GM18909 (cell line): ENCODE measurements at regions not wholly inside any gene's neighbourhood (a gene's known extent, or its start where the extent isn't known, plus 50 kb on each side); places are given as distances from the start of the nearest gene placed in this dataset.
"Not testable (repeated sequence)": the region's sequence is repeated elsewhere in the genome, so short reads cannot be mapped to it uniquely, and the experiment has no call there.

Experiments
- ATAC-seq: cut with Tn5 transposase; IDR thresholded peaks from one replicate; pipeline ENCODE4 v1.9.1; 2021; ENCODE audit warnings: mild to moderate bottlenecking; ENCODE audit not compliant: unreplicated experiment, poor library complexity

DNA sequence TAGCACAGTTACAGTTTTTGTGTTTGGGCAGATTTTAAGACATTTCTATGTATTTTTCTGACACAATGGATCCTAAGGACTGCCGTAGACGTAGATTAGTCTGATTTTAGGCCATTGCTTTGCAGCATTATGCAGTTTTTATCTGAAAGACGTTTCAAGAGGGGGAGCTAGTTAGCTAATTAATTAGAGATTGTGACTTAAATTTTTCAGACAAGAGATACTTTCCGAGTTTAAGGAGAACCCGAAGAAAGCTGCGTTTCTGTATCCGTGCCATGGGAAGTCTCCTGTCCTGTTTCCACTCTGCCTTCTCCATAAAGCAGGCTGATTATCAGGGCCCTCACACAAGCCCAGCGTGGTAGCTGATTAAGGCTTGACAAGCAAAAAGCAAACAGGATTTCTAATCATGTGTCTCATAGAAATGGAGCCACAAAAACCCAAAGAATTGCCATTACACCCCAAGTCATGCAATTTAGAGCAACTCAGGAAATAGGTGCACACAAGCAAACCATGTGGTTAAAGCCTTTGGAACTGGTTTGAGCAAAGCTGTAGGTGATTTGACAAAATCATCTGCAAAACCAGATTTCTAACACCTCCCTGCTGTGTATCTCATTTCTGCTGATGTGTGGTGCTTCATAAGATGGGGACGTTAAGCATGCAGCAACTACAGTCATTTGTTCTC lies 808.1 kb downstream of the RNF144A start:
- ATAC-seq = no peak

DNA sequence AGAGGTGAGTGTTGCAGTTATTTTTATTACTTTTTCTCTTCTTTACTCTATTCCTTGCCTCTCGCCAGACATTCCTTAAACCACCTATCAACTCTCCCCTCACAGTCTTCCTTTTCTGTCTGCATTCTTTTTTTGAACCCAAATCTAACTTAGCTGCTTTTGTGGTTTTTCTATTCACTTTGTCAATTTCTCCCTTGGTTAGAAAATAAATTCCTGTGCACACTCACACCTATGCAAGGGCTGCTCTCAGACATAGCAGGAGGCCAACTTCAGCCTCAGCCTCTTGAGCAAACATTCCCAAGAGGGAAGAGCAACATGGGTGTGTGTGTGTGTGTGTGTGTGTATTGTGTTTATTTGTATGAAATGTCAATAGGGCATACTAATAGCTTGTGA lies 808.6 kb downstream of the RNF144A start:
- ATAC-seq = no peak

DNA sequence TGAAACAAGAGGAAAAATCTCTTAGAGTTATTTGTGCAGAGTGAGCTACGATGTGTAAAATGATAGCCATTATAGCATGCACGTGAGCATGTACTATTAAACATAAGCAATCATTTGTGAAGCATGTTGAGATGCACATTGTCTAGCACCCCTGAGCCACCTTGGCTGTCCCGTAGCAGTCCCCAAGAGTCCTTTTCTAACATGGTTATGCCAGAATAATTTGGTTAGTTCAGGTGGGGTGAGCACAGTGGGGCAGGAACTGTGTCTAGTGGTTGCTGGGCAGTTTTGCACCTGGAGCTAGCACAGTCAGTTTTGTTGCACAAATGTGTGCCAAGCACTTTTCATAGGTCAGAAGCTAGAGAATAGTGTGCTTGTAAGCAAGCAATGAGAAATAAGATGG lies 809.8 kb downstream of the RNF144A start:
- no peak for ATAC-seq

DNA sequence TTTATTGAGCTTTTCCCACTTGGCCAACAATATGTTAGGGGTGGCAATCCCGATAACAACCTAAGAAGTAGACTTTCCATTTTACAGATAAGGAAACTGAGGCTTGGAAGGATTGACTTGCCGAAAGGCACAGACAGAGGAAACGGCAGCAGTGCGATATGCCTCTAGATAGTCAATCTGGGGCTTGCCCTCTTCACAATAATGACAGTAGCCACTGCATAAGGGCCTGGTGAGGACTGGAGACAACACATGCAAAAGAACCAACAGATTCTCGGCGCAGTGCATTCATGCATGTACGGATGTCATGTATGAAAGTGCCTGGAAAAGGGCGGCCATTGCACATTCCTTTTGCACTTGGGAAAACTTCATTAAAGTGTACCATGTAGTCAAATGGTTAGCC lies 811.2 kb downstream of the RNF144A start:
- no peak for ATAC-seq

DNA sequence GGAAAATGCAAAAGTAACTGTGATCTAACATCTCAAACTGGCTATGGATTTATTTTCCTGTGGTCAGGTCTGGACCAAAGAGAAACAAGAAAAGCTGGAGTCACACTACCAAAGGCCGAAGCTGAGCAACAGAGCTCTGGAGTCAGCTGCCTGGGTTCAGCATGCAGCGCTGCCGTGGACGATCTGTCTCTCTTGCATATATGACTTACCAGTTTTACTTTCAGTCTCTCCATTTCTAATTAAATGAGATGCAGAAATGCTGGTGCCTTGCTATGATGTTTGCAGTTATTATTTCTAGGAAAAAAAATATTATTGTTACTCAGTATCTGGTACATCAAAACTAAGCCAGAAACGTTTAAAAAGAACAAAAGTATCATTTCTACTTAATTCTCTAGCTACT lies 813.2 kb downstream of the RNF144A start:
- no peak for ATAC-seq

DNA sequence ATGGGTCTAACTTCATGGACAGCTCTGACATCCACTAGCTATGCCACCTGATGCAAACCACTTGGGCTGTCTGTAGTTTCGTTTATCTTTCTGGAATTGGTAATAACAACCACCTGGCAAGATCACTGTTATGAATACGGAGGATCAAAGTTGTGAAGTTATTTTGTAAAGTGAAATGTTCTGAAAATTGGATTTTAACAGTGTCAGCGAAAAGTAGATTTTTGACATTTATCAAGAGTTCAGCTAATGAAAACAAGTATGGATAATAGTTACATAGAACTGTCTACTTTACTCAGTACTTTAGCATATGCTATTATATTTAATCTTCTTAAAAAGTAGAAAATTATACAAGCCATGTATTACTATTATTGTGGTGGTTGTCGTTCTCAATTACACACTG lies 813.8 kb downstream of the RNF144A start:
- no peak for ATAC-seq

DNA sequence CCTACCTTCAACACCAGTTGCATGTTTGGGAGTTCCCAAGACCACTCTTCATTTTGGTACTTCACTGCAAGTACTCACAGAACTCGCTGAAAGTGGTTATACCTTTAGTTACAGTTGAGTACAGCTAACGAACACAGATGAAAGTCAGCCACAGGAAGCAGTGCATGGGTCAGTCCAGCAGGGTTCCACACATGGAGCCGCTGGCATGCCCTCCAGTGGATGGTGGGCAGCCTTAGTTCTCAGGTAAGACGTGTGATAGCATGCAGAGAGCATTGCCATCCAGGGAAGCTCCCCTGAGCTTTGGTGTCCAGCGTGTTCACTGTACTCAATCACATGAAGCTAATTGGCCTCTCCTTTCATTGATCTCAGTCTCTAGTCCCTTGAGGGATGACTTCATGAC lies 815.3 kb downstream of the RNF144A start:
- ATAC-seq = no peak

DNA sequence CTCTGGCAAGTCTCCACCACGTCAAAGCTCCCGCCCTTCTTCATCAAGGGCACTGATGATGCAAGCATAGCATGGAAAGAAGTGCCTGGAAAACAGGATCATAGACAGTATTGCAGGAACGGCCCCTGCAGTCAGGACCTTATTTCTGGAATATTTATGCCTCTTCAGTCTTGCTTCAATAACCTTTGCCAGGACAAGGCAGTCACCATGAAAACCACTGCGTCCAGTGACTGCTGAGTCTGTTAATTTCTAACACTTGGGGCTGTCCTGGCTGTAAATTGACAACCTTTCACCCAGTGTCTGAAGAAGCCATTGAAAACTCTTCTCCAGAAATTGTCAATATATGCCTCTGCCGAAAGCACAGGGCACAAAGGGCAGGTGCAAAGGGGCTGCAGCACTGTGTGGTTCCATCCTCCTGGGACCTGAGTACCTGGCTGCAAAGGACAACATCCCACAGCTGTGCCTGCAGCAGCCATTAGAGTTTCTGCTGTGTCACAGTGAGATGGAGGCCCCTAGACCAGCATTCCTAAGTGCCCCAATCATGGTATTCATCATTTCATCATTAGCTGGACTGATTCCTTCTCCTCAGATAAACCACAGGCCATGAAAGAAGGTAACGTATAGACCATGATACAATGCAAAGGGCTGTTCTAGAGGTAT lies 819.6 kb downstream of the RNF144A start:
- ATAC-seq = no peak

DNA sequence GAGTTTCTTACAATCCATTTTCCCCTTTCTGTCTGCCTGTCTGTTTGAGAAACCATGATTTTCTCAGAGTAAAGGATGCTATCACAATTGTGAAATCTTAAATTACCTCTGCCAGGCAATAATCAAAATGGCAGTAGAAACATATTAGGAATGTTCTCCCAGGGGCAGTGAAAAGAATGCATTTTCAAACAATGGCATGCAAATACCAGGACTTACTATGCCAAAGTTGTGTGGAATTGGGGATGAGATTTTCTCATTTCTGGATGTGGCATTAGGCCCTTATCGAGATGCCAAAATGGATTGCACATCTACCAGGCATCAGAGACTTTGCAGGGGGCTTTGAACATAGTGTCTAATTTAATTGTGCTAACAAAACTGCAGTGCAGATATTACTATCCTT lies 821.4 kb downstream of the RNF144A start:
- ATAC-seq = no peak

DNA sequence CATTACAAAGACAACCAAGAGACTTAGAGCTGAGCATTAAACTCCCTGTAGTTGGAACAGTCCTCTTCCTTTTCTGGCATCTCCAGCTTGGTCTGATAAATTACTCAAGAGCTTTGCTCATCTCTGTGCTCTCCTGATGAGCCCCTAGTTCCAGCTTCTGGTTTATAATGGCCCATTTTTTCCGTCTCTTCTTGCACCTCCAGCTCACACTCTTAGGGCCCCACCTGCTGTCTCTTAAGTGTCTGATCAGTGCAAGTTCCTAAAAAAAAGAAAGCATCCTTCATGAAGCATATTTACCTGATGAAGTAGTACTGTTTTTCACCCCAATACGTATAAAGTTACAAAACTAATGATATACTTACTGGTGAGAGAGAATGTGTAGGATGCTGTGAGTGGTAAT lies 822.9 kb downstream of the RNF144A start:
- no peak for ATAC-seq

DNA sequence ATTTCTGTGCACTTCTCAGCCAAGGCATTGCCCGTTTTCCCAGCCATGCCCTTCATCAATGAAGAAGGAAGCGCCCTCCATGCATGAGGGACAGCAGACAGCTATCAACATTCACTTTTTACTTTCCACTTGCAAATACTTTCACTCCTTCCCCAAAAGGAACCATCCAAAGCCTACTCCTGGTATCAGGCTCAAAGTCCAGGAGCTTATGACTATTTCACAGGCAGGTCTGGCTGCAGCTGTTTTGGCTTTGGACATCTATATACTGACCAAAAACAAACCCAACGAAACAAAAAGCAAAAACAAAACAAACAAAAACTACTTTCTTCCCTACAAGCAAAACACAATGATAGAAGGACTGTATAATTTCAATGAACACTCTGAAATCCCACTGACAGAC lies 825.1 kb downstream of the RNF144A start:
- ATAC-seq = no peak

DNA sequence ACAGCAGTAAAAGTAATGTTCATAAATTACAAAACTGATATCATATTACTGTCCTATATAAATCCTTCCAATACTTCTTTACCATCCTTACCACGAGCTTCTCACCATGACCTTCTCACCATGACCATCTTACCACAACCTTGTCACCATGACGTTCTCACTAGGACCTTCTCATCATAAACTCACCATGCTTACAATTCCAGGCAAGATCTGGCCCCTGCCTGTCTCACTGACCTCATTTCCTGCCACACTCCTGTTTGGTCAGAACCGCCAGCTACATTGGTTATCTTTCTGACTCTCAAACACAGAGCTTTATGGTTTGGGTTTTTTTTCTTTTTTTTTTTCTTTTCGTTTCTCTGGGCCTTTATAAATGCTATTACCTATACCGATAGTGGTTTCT lies 827.6 kb downstream of the RNF144A start:
- no peak for ATAC-seq

DNA sequence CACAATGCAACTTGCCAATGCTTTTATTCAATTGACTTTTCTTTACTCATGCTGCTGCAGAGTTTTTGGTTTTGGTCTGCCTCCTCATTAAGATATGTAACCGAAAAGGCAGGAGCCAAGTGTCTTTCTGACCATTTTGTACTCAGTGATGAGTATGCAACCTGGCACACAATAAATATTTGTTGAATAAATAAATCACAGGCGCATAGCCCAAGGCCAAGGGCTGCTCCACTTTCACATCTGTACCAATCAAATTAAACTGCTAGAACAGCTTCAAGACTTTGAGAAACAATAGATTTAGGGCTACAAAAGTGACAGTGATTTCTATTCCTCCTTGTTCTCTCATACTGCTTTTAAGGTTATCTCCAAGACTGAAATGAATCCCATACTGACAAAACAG lies 828.2 kb downstream of the RNF144A start:
- no peak for ATAC-seq

DNA sequence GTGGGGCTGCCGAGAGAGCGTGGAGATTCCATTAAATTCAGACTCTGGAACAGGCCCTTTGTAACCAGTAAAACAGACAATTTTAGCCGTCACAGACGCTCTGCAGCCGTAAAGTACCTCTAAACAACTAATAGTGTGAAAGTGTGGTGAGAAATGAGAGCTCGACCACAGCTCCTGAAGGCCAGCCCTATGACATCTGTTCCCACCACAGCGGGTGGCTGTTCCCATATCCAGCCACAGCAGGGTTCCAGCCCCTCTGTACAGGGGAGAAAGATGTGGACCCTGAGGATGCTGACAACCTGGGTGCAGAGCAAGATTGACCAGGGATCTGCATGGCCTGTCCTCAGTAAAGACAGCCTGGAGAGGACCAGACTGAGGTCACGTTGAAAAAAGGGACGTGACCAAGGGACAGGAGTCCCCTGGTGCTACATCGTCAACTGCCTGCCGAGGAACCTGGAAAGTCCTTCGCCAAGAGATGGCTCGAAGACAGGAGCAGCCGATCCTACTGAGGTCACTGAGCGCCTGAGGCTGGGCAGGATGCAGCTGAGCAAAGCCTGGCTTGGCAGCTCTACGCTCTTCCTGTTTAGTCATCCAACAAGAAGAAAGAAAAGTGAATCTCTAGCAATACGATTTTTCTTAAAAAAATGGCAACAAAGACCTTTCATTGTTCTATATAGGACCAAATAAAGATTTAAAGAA lies 831.7 kb downstream of the RNF144A start:
- ATAC-seq = no peak

DNA sequence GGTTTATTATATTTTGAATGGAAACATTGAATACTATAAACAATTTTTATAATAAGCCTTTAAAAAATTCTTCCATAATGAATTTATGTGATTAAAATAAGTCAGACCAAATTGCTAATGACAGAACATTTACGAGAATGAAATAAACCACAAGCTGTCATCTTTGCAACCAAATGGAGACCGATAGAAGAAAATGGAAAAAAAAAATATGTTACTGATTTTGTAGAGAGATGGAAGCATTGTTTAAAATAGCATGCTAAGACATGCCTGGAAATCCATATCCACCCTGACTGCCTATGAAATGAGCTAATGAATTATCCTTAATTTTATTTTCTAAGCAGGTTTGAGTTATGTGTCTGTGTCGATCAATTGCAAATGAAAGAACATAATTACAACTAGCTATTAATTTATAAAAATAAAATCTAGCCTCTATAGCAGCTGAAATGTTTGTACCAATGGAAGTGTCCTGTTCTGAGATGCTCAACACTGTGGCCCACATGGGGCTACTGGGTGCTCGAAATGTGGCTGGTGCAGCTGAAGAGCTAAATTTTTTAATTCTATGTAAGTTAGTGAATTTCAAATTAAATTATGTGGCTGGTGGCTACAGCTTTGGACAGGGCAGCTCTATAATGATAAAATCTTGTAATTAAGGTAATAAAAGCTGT lies 832.8 kb downstream of the RNF144A start:
- ATAC-seq = no peak

DNA sequence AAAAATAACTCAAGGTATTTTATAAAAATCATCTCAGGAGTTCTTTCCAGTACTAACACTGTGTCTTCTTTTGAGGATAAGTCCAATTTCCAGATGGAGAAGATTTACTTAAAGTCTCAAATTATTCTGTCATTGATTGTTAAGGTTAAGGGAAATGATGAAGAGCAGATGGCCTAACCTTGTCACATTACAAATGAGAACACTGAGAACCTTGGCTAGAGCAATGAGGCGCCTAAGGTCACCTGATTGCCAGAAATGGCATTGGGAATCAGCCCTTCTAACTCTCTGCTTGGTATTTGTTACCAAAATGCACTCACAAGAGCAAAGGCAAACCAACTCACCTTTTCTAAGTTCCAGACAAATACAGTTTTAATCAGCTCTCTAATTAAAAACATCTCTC lies 835.1 kb downstream of the RNF144A start:
- ATAC-seq = no peak

DNA sequence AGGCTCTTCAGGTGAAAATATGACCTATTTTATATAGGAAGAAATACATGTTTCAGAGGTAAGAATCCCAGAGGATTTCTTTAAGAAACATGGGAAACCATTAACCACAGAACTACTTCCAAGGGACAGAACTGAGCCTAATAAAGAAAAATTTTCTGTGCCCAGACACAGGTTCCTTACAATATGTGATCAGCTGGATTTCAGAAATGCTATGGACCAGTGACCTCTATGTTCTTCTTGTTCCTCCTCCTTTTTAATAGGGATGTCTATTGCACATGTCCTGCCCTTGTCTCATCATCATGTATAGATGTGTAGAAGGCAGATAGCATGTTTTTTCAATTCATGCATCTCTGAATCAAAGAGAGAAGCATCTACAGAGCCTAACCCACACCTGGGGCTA lies 836.6 kb downstream of the RNF144A start:
- no peak for ATAC-seq

DNA sequence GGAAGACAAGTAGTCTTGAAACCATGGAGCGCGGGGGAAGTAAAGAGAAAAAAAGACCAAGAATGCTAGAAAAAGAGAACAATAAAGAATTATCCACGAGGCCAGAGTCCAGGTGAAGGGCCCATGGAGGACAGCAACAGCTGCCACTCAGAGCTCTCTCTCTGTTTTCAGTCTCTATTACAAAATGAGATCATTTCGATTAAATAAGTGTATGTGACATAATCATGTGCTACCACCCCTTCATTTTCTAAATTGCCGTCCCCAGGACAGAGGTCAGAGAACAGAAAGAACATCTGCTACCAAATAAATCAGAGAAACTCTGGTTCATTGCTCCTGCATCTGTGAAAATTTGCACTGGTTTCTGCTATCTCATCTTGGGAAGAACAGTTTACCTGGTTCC lies 838.7 kb downstream of the RNF144A start:
- ATAC-seq = no peak

DNA sequence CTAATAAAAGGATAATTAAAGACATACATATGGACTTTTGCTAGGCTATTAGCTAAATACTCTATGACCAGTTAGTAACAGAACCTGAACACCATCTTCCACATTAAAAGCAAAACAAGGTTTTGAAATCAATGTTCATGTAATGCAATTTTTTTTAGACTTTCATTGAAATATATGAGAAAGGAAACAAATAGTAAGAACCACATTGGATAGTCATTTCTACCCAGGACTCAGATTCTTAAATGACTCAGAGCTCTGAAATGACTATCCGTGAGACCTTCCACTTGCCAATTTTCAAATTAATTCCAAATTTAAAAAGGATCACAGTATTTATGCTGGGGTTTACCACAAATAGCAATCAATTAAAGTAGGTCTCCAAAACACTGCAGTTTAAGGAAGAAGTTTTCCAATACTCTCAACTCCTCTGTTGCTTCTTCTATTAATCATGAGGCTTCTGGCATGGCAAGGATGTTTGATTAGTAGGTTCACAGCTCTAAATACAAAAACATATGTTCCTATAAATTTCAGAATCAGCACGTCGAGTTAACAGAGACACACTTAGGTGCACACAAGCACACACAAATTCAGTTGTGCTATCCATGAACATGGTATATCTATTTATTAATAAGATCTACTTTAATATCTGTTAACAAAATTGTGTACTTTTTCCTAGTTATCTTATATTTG lies 841.0 kb downstream of the RNF144A start:
- no peak for ATAC-seq

DNA sequence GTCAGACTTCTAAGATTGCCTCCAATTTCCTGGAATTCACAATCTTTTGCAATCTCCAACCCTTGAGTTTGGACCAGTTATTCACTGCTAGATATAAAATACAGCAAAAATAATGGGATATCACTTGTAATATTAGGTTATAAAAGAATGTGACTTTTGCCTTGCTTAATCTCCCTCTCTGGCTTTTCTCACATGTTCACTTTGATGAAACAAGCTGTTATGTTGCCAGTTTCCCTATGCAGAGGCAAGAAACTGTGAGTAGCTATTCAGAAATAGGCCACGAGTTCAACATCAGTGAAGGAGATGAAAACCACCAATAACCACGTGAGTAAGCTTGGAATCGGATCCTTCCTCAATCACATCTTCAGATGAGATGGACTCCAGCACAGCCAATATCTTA lies 842.7 kb downstream of the RNF144A start:
- no peak for ATAC-seq

DNA sequence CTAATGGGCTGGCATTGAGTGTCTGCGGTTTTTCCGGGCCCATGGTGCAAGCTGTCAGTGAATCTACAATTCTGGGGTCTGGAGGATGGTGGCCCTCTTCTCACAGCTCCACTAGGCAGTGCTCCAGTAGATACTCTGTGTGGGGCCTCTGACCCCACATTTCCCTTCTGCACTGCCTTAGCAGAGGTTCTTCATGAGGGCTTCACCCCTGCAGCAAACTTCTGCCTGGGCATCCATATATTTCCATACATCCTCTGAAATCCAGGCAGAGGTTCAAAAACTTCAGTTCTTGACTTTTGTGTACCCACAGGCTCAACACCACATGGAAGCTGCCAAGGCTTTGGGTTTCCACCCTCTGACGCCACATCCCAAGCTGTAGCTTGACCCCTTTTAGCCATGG lies 846.2 kb downstream of the RNF144A start:
- not testable (repeated sequence) for ATAC-seq
